ENCODE measurements at regions not wholly inside any gene's neighbourhood (a gene's known extent, or its start where the extent isn't known, plus 50 kb on each side); places are given as distances from the start of the nearest gene placed in this dataset.

DNA sequence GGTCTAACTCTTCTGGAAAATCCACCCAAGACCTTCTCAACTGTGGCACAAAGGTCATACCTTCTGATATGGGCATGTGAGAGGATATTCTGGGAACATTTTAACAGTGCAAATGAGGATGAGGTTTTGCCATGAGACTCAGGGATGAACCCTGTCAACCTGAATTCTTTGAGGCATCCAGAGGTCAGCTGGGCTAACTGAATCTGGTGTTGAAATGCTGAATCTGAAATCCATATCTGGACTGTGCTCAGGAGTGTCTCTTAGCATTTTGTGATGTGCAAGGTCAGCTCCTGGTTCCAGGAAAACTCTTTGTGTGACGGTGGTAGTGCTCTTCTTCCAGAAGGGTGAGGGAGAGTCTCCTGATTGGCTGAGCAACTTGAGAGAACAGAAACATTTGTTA, 276.0 kb upstream of the SALL1 start:
- TF ChIP-seq, protein P1, sequence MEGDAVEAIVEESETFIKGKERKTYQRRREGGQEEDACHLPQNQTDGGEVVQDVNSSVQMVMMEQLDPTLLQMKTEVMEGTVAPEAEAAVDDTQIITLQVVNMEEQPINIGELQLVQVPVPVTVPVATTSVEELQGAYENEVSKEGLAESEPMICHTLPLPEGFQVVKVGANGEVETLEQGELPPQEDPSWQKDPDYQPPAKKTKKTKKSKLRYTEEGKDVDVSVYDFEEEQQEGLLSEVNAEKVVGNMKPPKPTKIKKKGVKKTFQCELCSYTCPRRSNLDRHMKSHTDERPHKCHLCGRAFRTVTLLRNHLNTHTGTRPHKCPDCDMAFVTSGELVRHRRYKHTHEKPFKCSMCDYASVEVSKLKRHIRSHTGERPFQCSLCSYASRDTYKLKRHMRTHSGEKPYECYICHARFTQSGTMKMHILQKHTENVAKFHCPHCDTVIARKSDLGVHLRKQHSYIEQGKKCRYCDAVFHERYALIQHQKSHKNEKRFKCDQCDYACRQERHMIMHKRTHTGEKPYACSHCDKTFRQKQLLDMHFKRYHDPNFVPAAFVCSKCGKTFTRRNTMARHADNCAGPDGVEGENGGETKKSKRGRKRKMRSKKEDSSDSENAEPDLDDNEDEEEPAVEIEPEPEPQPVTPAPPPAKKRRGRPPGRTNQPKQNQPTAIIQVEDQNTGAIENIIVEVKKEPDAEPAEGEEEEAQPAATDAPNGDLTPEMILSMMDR (IDR thresholded peaks at IDR 0.05 in 2 of 3, conservative IDR thresholded peaks at IDR 0.05 in 1 of 3; ENCODE audit: borderline replicate concordance in 1 of 3, insufficient read depth in 1 of 3, low read depth in 2 of 3, low read length in 2 of 3): no peak
- no peak for TF ChIP-seq YY1 (IDR thresholded peaks at IDR 0.05; ENCODE audit: extremely low read depth, insufficient replicate concordance, low read depth, low read length)
- TF ChIP-seq, protein P2, sequence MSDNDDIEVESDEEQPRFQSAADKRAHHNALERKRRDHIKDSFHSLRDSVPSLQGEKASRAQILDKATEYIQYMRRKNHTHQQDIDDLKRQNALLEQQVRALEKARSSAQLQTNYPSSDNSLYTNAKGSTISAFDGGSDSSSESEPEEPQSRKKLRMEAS (IDR thresholded peaks at IDR 0.05): no peak
- TF ChIP-seq POLR2A (IDR thresholded peaks at IDR 0.05; ENCODE audit: borderline replicate concordance, extremely low read depth, insufficient read depth, insufficient read length): no peak
- TF ChIP-seq EZH2 (IDR thresholded peaks at IDR 0.05): no peak
- TF ChIP-seq, protein P3, sequence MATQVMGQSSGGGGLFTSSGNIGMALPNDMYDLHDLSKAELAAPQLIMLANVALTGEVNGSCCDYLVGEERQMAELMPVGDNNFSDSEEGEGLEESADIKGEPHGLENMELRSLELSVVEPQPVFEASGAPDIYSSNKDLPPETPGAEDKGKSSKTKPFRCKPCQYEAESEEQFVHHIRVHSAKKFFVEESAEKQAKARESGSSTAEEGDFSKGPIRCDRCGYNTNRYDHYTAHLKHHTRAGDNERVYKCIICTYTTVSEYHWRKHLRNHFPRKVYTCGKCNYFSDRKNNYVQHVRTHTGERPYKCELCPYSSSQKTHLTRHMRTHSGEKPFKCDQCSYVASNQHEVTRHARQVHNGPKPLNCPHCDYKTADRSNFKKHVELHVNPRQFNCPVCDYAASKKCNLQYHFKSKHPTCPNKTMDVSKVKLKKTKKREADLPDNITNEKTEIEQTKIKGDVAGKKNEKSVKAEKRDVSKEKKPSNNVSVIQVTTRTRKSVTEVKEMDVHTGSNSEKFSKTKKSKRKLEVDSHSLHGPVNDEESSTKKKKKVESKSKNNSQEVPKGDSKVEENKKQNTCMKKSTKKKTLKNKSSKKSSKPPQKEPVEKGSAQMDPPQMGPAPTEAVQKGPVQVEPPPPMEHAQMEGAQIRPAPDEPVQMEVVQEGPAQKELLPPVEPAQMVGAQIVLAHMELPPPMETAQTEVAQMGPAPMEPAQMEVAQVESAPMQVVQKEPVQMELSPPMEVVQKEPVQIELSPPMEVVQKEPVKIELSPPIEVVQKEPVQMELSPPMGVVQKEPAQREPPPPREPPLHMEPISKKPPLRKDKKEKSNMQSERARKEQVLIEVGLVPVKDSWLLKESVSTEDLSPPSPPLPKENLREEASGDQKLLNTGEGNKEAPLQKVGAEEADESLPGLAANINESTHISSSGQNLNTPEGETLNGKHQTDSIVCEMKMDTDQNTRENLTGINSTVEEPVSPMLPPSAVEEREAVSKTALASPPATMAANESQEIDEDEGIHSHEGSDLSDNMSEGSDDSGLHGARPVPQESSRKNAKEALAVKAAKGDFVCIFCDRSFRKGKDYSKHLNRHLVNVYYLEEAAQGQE (IDR thresholded peaks at IDR 0.05; ENCODE audit: low read depth): no peak
